NCI-H2081 treated with DMSO at 0.1 percent for 48 hours (cell line): ENCODE measurements at regions not wholly inside any gene's neighbourhood (a gene's known extent, or its start where the extent isn't known, plus 50 kb on each side); places are given as distances from the start of the nearest gene placed in this dataset.
"Not testable (repeated sequence)": the region's sequence is repeated elsewhere in the genome, so short reads cannot be mapped to it uniquely, and the experiment has no call there.

Source experiments
- DNase-seq: peaks from one replicate; lab custom pipeline; 2025; lab: John Stamatoyannopoulos, UW

DNA sequence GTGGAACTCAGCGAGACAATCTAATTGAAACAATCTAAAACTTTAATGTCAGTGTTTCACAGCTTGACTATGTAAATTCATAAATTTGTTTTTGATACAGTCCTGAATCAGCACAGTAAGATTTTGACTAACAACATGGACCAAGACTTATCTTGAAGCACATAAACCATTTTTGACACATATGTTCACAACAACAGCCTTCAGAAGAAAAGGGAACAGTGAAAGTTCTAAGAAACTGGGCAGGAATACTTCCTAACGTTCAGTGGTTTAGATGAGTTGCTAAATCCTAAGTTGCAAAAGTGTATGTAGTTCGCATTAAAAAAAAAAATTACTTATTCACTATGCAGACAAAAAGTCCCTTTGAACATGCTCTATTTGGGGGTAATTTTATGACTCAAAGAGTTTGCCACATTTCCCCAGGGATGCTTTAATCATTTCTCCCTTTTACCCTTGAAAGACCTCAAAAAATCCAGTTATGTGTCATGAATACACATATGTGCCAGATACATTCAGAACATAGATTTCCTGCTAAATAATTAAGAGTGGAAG, 120.2 kb downstream of the MRPL39 start:
- DNase-seq, result no peak

DNA sequence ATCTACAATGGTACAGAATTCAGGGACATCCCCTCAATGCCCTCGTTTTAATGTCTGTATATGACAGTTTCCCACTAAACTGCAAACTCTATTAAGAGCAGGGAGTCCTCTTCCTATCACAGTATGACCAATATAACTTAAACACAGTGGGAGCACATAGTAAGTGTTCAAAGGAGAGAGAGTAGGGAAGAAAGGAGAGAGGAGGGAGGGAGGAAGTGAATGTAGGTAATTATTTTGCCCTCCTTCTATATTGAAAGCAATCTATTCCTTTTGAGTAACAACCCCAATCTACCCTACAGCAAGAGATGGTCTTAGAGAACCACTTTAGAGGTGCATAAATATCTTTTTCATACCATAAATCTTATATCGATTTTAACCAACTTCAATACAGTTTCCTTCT, 121.4 kb downstream of the MRPL39 start:
- DNase-seq, result no peak

DNA sequence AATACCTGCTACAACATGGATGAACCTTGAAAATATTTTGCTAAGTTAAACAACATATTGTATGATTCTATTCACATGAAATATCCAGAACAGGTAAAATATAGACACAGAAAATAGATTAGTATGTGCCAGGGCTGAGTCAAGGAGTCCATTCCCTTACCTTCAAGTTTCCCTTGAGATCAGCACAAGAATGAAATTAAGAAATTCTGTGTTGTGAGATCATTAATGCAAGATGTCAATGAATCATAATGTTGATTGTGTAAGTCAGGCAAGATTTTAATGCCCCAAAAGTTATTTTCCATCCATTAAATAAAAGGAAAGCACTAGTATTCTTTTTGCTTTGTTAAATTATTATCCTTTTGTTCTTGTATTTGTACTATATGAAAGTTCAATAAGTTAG, 139.4 kb downstream of the MRPL39 start:
- no peak for DNase-seq

- not testable (repeated sequence) for DNase-seq
Observed at GRCh38 chr21:25467071-25467470, 140.2 kb downstream of the MRPL39 start.

DNA sequence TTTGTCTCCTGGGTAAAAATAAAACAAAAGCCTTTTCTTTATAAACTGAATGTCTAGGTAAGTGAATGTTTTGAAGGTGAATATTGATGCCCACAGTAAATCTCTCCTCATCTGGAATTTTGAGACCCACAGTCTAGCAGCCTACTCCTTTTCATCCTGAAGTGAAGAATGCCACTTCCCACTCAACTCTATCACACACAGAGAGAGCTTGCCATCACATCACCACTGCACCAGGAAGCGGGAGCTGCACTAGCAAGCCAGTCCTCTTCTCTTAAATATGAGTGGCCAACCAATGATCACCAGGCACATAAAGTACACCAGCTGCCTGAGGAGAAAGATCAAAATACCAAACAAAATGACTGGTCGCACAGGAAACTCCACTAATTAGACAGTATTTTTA, 140.8 kb downstream of the MRPL39 start:
- DNase-seq, result no peak

DNA sequence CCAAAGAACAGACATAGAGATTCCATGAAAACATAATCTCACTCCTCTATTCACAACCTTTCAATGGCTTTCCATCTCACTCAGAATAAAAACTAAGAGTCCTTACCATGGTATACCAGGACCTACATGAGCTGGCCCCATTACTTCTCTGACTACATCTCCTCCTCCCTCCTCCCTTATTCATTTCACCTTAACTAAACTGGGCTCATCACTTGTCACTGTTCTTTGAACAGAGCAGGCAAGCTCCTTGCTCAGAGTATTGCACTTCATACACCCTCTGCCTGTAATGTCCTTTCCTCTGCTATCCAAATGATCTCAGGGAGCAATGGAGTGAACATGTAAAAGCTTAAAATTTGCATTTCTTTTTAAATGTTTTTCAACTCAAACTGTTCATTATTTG, 142.0 kb downstream of the MRPL39 start:
- no peak for DNase-seq

- no peak for DNase-seq
Observed at GRCh38 chr21:25464275-25464674, 143.0 kb downstream of the MRPL39 start.

DNA sequence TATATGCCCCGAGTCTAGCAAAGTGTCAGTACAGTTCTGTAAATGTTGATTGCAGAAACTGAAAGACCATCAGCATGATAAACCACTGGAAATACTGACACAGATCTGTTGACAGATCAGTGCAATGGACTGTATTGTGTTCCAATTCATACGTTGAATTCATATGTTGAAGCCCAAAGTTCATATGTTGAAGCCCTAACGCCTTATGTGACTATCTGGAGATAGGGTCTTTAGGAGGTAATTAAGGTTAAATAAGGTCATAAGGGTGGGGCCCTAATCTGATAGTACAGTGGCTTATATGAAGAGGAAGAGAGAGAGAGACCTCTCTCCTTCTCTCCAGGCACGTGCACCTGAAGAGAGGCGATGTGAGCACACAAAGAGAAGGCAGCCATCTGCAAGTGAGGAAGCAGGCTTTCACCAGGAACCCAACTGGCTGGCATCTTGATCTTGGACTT, 144.7 kb downstream of the MRPL39 start:
- no peak for DNase-seq

DNA sequence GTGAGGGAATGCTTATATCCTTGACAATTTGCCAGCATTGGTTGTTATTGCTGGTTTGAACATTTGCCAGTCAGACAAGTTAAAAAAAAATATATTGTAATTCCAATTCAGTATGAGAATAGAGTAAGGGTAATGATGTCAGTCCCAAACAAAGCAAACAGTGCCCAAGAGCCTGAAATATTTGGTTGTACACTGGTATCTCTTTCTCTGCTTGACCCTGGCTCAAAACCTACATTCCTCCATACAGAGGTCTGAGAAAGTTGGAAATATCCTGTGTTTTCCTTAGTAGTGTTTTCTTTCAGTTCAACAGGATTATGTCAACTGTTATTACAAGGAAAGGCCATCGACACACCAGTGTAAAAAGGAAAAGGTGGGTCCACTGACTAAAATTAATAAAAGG, 145.6 kb downstream of the MRPL39 start:
- no peak for DNase-seq

GRCh38 chr21:25459993-25460392, 147.3 kb downstream of the MRPL39 start:
- DNase-seq, result no peak

DNA sequence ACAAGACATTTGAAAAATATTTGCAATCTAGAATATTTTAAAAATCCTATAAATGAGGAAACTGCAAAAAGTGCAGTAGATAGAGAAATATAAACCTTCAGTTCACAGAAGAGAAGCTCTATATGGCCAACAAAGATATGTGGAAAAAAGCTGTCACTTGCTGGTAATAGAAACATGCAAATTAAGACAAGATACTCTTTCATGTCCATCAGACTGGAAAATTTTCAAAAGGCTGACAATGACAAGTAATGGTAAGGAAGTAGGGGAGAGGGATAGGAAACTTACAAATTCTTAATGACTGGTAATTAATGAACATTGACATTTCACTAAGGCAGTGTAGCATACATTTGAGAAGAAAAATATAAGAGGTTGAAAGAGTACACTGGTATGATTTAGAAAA, 147.9 kb downstream of the MRPL39 start:
- no peak for DNase-seq

- DNase-seq, result no peak
Observed at GRCh38 chr21:25458484-25458883, 148.8 kb downstream of the MRPL39 start.

- DNase-seq, result no peak
Observed at GRCh38 chr21:25457946-25458345, 149.3 kb downstream of the MRPL39 start.

DNA sequence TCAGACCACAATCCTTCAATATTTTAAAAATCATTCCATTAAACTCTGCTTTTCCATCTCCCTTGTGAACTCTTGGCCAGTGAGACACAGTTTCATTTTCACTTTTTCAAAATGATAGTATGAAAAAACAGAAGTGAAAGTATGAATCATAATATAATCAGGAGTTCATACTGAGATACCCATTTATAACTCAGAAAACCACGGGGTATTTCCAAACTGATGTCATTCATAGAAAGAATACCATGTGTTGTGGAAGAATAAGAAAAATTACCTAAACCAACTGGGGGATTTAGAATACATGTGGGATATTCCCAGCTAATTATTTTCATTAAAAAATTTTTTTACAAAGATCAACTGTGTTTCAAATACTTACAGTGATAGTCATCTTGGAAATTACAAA, 149.9 kb downstream of the MRPL39 start:
- no peak for DNase-seq

DNA sequence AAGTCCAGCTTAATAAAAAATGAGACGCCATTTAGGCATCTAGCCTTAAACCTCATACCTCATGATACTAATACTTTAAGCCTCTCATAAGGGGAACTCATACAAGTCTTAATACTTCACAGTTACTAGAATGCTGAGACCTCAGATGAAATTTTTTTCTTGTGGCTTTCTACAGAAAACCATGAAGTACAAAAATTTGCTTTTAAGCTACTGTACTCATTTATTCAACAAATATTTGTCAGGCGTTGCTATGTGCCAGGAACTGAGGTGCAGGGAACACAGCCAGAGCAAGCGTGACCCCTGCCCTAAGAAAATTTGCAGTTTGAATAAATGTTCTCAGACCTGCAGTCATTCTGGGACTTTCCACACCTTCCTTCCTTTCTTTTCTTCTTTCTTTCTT, 150.6 kb downstream of the MRPL39 start:
- no peak for DNase-seq

DNA sequence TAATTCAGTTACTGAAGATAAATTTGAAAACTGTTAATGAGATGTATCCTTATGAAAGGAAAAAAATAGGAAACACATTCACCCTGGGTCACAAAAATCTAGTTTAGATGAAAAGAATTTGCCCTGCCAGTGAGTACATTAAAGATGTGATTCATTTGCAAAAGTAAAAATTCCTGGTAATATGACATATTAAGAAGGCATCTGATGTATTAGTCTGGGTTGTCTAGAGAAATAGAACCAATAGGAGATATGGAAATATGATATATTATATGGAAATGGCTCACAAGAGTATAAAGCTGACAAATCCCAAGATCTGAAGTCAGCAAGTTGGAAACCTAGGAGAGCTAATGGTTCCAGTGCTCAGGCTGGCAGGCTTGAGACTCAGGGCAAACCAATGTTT, 153.8 kb downstream of the MRPL39 start:
- DNase-seq, result no peak

DNA sequence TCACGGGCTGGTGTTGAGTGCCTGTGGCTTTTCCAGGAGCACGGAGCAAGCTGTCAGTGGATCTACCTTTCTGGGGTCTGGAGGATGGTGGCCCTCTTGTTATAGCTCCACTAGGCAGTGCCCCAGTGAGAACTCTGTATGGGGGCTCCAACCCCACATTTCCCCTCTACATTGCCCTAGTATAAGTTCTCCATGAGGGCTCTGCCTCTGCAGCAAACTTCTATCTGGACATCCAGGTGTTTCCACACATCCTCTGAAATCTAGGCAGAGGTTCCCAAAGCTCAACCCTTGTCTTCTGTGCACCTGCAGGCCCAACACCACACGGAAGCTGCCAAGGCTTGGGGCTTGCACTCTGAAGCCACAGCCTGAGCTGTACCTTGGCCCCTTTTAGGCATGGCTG, 157.3 kb downstream of the MRPL39 start:
- no peak for DNase-seq

DNA sequence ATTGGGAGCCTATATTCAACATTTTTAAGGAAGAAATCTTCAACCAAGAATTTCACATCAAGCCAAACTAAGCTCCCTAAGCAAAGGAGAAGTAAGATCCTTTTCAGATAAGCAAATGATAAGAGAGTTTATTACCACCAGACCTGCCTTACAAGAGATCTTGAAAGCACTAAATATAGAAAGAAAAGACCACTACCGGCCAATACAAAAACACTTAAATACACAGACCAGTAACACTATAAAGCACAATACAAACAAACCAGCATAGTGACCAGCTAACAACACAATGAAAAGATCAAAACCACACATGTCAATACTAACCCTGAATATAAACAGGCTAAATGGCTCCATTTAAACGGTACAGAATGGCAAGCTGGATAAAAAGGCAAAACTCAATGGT, 165.4 kb downstream of the MRPL39 start:
- DNase-seq, result no peak

- DNase-seq, result not testable (repeated sequence)
Observed at GRCh38 chr21:25437465-25437864, 169.8 kb downstream of the MRPL39 start.

DNA sequence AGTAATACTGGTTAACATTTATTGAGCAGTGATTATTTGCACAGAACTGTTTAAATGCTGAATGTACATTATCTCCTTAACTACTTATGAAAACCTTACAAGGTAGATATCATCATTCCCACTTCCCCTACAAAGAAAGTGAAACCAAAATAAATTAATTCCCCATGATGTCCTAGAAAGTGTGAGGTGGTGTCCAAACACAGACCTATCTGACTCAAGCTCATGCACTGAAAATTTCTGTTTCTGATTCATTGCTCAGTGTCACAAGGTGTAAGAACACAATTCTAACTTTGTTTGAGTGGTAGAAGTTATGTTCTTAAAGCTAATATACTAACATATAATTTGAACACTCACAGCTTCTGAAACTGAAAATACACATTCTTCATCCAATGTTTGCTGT, 178.7 kb downstream of the MRPL39 start:
- no peak for DNase-seq

DNA sequence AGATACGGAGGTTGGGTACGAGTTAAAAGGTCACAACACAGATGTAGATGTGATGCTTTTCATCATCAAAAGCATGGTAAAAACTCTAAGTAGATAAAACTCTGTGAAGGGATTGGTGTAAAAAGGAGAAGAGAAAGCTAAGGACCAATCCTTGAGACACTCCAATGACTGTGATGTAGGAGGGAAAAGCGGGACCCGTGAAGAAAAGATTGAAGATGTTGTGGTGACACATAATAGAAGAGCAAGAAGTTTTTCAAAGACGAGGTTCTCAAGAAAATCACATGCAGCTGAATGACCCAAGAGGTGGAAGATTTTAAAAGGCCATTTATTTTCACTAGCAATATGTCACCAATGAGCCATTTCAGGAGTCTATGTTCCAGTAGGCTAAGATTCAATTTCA, 179.5 kb downstream of the MRPL39 start:
- DNase-seq, result no peak

GRCh38 chr21:25426580-25426979, 180.7 kb downstream of the MRPL39 start:
- DNase-seq, result no peak

DNA sequence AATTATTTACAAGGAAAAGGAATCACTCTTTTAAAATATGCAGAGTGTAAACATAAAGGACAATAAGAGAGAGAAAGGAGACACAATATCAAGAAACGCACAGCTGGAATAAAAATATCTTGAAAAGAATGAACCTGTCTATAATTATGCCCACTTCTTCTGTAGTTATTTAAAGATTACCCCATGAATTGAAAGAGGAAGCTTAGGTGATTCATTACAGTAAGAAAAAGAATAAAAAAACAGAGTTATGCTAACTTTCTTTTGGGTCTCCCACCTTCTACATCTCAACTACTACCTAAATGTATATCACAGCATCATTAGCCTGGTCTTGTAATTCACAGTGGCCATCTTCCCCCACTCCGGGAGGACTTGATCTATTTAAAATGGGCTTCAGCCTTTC, 182.1 kb downstream of the MRPL39 start:
- DNase-seq, result no peak

GRCh38 chr21:25424634-25425033, 182.6 kb downstream of the MRPL39 start:
- no peak for DNase-seq

- DNase-seq, result no peak
Observed at GRCh38 chr21:25424048-25424447, 183.2 kb downstream of the MRPL39 start.
